Astrocyte of the cerebellum (primary cell): ENCODE measurements at regions not wholly inside any gene's neighbourhood (a gene's known extent, or its start where the extent isn't known, plus 50 kb on each side); places are given as distances from the start of the nearest gene placed in this dataset.
A peak's percentile ranks its signal among the peaks of the same experiment; 100 is the strongest.

Experiments
- DNase-seq: peaks from one replicate; pipeline ENCODE4 v3.0.0-alpha.2; 2011; ENCODE audit warnings: low read depth
- H3K4me3 ChIP-seq: 2 replicates; pipeline ENCODE4 v1.5.1; 2011; ENCODE audit warnings: mild to moderate bottlenecking, low read depth, low read length, moderate library complexity
- in situ Hi-C: cut with HindIII; loops from 2 replicates; pipeline ENCODE4 v1.10.0; 2017; ENCODE audit warnings: low sequenced_read_pairs
- TF ChIP-seq, protein P1 (sequence below): IDR thresholded peaks from 2 replicates; pipeline ENCODE4 v1.5.1; 2012; ENCODE audit warnings: low read length, low read depth, moderate library complexity, mild to moderate bottlenecking; ENCODE audit errors: missing control alignments

DNA sequence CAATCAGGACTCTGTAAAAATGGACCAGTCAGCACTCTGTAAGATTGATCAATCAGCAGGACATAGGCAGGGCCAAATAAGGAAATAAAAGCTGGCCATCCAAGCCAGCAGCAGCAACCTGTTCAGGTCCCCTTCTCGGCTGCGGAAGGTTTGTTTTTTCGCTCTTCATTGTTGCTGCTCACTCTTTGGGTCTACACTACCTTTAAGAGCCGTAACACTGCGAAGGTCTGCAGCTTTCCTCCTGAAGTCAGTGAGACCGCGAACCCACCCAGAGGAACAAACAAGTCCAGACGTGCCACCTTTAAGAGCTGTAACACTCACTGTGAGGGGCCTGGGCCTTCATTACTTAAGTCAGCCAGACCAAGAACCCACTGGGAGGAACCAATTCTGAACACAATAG lies 223.2 kb upstream of the EXOC2 start:
- TF ChIP-seq, protein P1, sequence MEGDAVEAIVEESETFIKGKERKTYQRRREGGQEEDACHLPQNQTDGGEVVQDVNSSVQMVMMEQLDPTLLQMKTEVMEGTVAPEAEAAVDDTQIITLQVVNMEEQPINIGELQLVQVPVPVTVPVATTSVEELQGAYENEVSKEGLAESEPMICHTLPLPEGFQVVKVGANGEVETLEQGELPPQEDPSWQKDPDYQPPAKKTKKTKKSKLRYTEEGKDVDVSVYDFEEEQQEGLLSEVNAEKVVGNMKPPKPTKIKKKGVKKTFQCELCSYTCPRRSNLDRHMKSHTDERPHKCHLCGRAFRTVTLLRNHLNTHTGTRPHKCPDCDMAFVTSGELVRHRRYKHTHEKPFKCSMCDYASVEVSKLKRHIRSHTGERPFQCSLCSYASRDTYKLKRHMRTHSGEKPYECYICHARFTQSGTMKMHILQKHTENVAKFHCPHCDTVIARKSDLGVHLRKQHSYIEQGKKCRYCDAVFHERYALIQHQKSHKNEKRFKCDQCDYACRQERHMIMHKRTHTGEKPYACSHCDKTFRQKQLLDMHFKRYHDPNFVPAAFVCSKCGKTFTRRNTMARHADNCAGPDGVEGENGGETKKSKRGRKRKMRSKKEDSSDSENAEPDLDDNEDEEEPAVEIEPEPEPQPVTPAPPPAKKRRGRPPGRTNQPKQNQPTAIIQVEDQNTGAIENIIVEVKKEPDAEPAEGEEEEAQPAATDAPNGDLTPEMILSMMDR = no peak
- in situ Hi-C loops = no loop called here
- no peak overlapping the region for H3K4me3 ChIP-seq
- no peak for DNase-seq

DNA sequence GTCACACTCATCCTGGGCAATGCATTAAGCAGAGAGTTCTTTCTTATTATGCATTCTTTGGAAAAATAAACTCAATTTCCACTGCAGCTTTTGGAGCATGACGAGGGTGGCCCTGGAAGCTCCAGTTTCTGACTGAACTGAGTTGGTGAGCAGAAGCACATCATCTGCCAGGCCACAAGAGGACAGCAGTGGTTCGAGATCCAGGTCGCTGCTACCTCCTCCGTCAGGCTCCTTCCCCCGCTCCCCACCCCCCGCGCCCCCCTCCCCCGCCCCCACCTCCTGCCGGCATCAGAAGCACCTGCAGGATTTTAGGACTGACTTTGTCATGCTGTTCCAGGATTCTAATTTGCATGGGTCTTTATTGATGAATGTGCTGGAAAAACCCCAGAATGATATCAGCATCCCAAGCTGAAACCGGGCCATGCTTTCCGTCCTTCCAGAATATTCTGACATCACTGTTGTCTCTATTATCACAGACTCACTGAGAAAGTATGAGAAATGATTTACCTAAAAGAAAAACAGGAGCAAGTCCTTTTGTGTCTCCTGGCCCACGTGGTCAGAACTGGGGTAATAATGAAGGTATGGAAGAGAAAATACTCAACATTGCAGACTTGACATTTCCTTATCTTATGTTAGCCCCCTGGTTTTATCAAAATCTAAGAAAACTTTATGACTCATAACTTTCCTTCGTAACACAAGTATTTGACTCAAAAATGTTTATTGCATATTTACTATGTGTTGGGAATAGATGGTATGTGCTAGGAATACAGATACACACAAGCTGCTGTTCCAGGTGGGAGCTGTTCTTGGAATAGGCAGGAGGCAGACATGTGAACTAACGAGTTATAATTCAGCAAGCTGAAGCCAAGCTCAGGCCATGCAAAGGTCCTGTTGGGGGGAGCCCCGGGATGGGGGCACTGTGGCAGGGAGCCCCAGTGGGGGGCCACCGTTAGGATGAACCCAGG lies 220.2 kb upstream of the EXOC2 start:
- DNase-seq = no peak
- in situ Hi-C loops = no loop called here

DNA sequence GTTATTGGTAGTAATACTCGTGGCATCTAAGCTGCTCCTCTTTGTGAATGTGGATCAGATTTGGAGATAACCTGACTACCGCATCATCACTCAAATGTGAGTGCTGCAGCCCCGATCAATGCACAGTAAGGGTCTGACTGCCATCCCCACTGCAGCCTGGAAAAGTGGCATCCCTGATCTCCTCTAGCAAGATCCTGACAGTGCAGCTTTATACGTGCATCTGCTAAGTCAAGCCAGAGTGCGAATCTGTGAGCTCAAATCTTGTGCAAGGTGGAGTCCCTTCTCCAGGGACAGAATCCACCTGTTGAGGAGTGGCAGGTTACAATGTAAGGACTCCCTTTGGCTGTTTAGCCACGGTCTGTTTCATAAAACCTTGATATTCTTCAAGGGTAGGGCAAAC lies 215.0 kb upstream of the EXOC2 start:
- in situ Hi-C loops = no loop called here
- no peak for DNase-seq
- no peak overlapping the region for H3K4me3 ChIP-seq
- TF ChIP-seq, protein P1 = no peak

More for the DNA sequence above, 220.2 kb upstream of the EXOC2 start:
- TF ChIP-seq, protein P1 = peak; percentile 38
- no peak overlapping the region for H3K4me3 ChIP-seq

DNA sequence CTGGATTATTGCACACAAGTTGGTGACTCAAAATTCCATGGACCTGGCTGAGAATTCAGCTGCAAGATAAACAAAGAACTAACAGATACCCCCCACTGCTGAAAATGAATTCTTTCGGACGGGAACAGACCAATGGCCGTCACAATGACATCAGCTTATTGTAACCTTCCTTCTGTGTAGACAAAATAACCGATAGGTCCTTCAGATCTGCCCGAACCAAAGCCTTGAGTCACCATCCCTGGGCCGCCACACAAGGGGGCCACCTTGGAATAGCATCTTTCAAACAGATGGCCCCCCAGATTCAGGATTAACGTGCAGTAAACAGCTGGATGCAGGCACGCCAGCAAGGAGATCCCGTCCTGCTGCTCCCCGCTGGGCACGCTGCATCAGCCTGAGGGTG lies 214.0 kb upstream of the EXOC2 start:
- TF ChIP-seq, protein P1 = no peak
- H3K4me3 ChIP-seq = no peak overlapping the region
- peak; percentile 42 for DNase-seq
- in situ Hi-C loops = no loop called here

DNA sequence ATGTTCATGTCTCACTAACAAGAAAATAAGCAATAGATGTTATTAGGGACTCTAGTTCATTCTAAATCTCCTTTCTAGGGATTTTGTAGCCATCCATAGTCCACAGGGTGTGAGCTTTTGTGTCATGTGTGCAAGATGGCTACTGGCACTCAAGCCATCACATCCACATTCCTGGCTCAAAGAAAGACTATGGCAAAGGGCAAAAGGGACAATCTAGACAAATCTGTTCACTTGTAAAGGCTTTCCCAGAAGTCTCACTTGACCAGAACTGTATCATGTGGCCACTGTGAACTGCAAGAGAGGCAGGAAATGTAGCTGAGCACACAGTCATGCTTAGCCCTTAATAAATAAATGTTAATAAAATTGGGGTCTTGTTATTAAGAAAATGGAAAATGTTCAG lies 212.6 kb upstream of the EXOC2 start:
- TF ChIP-seq, protein P1 = no peak
- no peak overlapping the region for H3K4me3 ChIP-seq
- no peak for DNase-seq
- in situ Hi-C loops = no loop called here

DNA sequence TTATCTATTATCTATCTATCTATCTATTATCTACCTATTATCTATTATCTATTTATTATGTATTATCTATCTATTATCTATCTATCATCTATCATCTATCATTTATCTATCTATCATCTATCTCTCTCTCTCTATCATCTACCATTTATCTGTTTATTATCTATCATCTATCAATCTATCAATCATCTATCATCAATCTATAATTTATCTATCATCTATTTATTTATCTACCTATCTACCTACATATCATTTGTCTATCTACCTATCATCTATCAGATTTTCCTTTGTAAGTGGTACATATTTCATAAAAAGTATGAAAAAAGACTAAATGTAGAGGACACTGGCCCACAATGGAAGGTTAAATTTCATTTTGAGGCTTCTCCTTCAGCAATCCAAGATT lies 212.1 kb upstream of the EXOC2 start:
- no peak overlapping the region for H3K4me3 ChIP-seq
- TF ChIP-seq, protein P1 = no peak
- DNase-seq = no peak
- in situ Hi-C loops = no loop called here
